GM18519 (cell line): ENCODE measurements at regions not wholly inside any gene's neighbourhood (a gene's known extent, or its start where the extent isn't known, plus 50 kb on each side); places are given as distances from the start of the nearest gene placed in this dataset.
"Not testable (repeated sequence)": the region's sequence is repeated elsewhere in the genome, so short reads cannot be mapped to it uniquely, and the experiment has no call there.

Experiments used
- ATAC-seq: cut with Tn5 transposase; IDR thresholded peaks from one replicate; pipeline ENCODE4 v1.9.1; 2021; ENCODE audit warnings: mild to moderate bottlenecking, moderate library complexity; ENCODE audit not compliant: unreplicated experiment, low FRiP score

- not testable (repeated sequence) for ATAC-seq
Measured at GRCh38 chr6:142016666-142017065, 116.1 kb upstream of the GJE1 start.

GRCh38 chr6:142015463-142015862 is 117.3 kb upstream of the GJE1 start:
- ATAC-seq: not testable (repeated sequence)

GRCh38 chr6:142015011-142015410 is 117.7 kb upstream of the GJE1 start:
- no peak for ATAC-seq

GRCh38 chr6:142014515-142014914 is 118.2 kb upstream of the GJE1 start:
- no peak for ATAC-seq

- ATAC-seq: no peak
Measured at GRCh38 chr6:142013875-142014495, 118.7 kb upstream of the GJE1 start.

DNA sequence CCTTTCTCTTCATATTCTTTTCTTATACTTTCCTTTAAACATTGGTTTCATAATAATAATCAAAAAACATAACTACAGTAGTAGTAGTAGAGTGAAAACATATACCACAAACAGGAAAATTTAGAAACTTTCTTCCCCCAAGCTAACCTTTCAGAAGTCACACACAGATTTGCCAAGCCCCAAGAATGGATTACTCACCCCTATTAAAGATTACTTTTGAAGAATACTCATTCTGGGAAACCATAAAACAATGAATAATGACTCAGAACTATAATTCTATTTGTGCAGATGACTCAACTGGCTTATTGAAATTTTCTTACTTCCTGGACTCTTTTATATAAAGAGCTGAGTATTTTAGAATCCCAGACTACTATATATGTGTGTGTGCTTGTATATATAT is 119.4 kb upstream of the GJE1 start:
- ATAC-seq: peak; percentile 82

GRCh38 chr6:142011775-142012174 is 121.0 kb upstream of the GJE1 start:
- no peak for ATAC-seq

GRCh38 chr6:142011156-142011555 is 121.6 kb upstream of the GJE1 start:
- ATAC-seq: no peak

- ATAC-seq: no peak
Measured at GRCh38 chr6:142009647-142010046, 123.1 kb upstream of the GJE1 start.

- no peak for ATAC-seq
Measured at GRCh38 chr6:142008781-142009180, 123.9 kb upstream of the GJE1 start.

- ATAC-seq: no peak
Measured at GRCh38 chr6:142008016-142008735, 124.5 kb upstream of the GJE1 start.

- no peak for ATAC-seq
Measured at GRCh38 chr6:142005021-142005420, 127.7 kb upstream of the GJE1 start.

- no peak for ATAC-seq
Measured at GRCh38 chr6:142002825-142003405, 129.8 kb upstream of the GJE1 start.

GRCh38 chr6:141996823-141997222 is 135.9 kb upstream of the GJE1 start:
- no peak for ATAC-seq

GRCh38 chr6:141992109-141992508 is 140.6 kb upstream of the GJE1 start:
- ATAC-seq: no peak

- ATAC-seq: no peak
Measured at GRCh38 chr6:141990840-141991239, 141.9 kb upstream of the GJE1 start.

GRCh38 chr6:141989706-141989959 is 143.1 kb upstream of the GJE1 start:
- no peak for ATAC-seq

DNA sequence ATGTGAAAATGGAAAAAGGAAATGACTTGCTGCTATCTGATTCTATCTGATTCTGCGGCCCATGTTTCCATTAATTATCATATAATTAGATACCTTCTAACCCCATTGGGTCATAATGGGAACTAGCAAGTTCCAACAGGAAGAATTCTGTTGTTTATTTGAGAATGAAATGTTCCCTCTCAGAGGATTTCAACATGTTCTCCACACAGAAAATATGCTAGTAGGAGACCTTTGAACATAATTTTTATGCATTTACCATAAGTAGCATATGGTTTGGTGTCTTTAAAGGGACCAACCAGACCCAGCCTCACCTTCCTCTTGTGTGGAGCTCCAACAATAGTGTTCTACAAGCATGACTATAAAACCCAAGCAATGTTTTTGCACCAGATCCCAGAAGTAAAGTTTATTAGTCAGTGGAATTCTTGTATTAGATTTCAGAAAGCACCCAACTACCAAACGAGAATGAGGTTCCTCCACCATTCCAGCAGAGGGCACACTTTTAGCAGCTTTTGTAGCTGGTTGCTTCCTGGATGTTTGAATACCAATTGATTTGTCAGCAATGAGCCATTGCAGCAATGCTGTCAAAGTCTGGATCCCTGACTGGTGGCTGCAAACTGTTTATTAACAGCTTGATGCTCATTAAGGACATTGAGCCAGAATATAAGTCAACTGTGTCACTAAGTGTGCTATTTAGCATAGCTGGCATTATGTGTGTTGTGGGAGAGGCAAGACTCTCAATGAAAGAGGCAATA is 143.6 kb upstream of the GJE1 start:
- peak; percentile 91 for ATAC-seq

DNA sequence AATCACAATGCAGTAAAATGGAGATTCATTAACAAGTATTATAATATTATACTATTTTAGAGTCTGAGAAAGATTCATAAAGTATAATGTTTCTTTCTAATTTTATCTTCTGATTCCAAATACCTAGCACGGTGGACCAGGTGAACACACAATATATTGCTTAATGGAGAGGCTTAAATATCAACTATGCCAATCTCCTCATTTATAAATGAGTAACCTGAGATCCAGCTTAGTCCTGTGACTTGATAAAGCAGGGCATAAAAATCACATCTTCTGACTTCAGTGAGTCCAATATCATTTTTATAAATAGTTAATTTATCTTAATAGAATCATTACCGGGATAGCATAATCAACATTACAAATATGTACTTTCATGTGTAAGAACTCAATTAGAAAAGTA is 144.4 kb upstream of the GJE1 start:
- ATAC-seq: no peak

DNA sequence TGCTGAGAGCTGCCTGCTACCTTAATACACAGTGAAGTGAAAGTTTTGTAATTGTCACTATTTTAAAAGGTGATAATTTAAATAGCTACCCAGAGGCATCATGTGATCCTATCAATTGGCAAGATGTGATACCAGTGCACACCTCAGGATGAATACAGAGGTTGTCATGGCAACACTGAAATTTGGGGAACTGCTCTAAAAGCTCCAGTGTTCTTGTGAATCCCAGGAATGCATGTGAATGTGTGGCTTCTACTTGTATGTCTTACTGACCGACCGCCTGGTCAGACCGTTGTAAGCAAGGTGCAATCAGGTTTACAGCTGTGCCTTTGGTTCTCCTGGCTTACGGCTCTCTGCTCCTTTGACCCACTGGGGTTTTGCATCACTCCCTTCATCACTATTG is 146.3 kb upstream of the GJE1 start:
- ATAC-seq: no peak

GRCh38 chr6:141981190-141981589 is 151.5 kb upstream of the GJE1 start:
- no peak for ATAC-seq

GRCh38 chr6:141977782-141978181 is 154.9 kb upstream of the GJE1 start:
- ATAC-seq: no peak
